GF-D8 (cell line): ENCODE measurements at regions not wholly inside any gene's neighbourhood (a gene's known extent, or its start where the extent isn't known, plus 50 kb on each side); places are given as distances from the start of the nearest gene placed in this dataset.
"Not testable (repeated sequence)": the region's sequence is repeated elsewhere in the genome, so short reads cannot be mapped to it uniquely, and the experiment has no call there.

ENCODE experiments used
- DNase-seq: peaks from one replicate; lab custom pipeline; 2025; lab: John Stamatoyannopoulos, UW

DNA sequence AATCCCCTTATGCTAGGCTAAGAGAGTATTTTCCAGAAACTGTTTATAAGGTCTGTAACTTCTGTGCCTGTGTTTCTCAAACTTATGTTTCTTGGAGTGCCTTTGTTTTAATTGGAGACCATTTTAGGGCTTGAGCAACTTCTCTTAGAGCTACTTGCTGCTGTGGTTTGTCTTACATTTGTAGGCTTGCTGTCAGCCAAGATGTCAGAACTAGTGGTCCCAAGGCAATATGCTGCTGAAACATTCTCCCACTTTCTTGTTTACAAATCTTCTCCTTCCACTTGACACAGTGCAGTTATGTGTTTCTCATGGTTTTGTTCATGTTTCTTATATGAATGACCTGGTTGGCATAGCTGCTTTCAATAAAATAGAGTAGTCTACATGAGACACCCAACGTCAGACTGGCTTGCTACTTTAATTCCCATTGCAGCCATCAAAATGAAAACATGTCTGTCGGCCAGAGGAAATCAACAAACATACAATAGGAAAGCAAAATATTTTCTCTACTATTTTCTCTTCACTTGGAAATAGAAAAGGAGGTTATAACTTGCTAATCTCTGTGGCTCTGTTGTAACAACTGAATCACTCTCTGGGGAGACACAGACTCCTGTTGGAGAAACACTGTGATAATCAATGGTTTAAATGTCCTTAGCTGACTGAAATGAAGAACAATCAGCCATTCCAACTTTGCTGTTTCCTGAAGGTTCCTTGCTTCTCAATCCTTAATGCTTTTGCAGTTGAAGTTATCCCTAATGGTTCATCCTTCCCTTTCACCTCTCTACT, 426.4 kb downstream of the PDGFC start:
- DNase-seq: no peak

DNA sequence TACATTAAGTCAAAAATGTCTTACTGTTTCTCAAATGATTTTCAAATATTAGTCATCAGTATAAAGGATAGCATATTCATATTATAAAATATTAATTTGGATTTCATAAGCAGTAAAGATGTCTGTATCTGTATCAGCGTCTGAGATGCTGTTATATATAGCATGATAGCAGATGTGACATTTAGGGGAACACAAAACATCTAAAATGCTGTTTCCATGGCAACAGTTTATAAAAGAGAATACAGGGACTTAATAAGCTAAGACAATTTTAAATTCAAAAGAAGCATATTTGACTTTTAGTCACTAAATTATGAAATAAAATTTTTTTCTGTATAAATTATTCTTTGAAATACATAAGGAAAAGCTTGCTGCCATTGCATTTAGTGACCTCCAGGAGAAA, 432.2 kb downstream of the PDGFC start:
- no peak for DNase-seq

DNA sequence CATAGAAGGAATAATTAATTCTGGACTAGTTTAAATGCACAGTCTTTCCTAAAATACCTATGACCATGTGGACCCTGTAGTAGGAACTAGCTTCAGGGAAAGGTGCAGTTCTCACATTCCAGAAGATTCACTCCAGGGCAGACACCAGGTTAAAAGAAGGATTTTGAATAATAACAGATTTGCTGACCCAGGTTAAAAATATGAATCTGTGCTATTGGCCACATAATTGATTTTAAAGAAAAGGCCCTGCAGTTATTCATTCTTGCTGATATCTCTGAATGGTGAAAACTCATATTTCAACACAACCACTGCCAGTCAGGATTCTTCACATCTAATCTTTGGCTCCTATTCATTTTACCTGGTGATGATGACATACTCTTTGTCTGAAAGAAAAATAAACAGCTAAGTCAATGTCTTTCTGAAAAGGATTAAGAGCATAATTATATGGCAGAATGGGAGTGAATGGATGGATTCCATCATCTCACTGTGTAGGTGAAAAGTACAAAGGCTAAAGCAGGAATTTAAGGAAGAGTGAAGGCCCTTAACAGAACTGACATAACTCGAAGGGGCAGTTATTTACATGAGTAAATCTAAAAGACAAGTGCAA, 432.8 kb downstream of the PDGFC start:
- no peak for DNase-seq

DNA sequence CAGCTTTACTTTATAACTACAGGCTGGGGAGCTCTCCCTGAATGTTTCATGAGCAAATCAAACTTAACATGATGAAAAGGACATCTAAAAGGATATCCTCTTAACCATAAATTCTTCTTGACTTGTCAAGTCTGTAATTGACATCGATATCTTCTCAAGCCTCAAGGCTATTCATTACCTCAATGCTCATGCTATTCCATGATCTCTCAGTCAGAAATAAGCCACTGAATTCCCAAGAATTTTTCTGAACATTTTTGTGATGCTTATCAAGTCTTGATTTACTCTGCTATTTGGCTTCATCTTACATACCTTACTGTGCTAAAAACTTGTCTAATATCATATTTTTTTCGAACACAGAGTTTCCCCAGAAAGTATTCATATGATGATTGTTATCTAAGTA, 433.4 kb downstream of the PDGFC start:
- no peak for DNase-seq

DNA sequence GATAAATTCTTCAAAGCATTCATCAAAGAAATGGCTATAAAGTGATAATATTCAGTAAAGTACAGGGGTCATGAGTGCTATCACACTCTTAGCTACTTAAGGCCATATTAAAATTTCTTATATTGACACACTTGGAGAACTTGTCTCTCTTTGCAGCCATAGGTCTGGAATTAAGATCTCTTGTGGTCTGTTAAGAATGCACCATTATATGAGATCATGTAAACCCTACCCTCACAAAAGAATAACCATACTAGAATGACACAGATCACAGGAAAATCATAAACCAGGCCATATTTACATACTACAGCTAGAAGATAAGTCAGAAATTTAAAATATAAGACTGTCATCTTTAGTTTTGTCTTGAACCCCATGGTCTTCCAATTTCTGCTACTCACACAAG, 434.3 kb downstream of the PDGFC start:
- no peak for DNase-seq

DNA sequence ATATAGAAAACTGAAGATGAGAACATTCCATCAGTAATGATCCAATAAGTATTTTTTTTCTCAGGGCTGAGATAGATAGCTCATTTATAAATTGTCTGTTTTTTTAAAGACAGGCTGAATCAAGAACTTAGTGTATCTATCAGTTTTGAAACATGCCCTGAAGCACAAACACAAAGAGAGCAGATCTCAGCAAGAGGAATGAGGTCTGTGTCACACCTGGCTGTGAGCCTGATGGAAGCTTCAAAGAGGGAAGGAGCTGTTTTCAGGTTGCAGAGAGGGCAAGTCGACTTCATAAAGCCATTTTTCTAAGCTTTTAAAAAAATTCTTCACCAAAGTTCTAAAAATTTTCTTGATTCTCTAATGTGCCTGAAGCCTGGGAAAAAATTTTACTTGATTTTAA, 434.9 kb downstream of the PDGFC start:
- no peak for DNase-seq

DNA sequence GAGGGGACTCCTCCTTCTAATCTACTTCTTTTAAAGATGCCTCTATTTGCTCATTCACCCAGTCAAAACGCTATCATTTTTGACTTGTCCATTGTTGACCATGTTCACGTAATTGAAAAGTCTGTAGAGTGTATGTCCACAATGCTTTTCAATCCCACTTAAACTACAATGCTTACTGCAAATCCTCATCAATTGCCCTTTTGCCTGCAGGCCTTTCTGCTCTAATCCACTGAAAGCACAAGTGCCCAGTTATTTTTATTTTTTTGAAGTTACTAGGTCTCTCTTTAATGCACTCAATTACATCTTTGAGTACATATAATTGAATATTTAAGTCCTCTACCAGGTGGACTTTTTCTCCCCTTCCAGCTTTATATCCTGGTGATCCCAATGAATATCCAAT, 437.4 kb downstream of the PDGFC start:
- DNase-seq: no peak

DNA sequence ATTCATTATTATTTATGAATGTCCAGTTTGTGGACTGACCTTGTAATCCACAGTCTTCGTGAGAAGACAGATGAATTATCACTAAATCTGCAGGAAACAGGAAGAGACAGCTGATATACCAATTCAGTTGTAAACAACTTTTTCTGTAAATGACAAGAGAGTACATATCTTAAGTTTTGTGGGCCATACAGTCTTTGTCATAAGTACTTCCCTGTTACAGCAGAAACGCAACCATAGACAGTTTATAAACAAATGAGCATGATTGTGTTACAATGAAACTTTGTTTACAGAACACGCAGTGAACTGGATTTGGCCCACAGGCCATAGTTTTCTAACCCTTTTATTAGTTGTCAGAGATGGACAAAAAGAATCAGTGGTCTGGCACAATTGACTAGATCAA, 443.4 kb downstream of the PDGFC start:
- DNase-seq: no peak

DNA sequence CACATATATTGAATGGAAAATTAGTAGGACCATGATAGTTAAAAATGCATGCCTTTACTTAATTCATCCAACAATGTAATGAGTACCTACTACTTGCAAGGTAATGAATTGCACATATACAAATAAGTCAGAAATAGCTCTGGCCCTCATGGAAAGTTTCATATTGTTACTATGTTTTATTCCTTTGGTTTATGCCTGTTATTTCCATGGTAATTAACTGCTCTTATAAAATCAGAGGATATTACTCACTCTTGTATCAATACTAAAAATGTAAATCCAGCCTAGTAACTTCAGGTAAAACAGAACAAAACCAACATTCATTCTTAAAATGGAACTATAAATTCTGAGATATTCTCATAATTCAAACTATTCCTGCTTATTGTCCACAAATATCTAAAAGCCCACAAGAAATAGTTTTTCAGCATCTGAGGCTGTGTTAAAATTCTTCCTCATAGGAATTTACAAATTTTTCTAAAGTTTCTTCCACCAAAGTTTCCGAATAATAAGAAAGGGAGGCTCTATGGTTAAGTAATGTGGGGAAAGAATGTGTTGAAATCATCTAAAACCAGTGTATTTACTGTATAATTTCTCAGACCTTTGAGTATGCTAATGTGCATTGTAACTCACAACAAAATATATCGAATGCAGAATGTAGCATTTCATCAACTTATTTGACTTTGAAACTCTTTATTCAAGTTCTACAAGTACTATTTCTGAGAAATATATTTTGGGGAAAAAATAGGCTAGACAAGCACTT, 444.2 kb downstream of the PDGFC start:
- DNase-seq: no peak

DNA sequence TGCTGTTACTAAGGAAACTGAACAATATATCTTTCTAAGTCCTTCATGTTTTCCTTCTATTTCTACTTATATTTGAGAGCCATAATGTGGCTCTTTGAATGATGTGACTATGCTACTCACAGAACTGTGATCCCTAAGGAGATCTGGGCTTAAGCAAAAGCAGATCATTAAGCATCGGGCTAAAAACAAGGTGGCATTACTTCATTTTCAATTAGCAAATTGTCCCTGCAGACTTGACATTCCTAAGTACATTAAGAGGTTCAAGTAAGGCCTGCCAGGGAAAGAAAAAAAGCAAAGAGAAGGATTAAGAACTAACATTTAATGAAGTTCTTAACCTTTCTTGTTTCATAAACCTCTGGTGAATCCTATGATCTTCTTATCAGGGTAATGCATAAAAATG, 447.6 kb downstream of the PDGFC start:
- DNase-seq: no peak

DNA sequence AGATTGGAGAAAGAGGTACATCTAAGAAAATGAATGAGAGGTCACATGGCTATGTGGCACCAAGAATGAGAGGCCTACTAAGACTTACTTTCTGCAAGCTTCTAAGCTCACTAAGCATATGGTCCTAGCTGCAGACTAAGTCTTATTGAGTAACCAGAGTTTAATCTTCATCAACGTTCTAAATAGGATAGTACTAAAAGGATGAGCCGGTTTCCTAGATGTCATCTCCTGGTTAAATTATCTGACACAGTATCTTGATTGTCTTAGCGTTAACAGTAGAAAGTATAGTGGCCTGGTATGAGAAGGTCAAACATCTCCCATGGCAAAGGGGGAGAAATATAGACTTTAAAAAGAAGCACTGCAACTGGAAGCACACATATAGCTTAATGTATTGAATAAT, 448.1 kb downstream of the PDGFC start:
- no peak for DNase-seq

DNA sequence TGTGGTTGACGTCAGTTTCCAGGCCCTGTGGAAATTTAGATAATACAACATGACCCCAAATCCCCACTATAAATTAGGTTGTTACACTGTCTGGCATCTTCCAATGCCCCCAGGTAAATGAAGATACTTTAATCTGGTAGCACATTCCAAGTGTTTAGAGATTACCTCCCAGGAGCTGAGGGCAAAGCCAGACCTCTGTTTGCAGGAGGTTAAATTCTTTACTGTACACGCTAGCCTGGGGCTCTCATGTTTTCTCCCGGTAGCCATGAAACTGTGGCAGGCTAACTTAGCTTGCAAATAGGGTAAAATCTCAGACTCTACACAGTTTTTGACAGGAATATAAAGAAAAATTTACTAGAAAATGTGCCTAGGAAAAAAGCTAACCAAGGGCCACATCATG, 450.0 kb downstream of the PDGFC start:
- DNase-seq: no peak

DNA sequence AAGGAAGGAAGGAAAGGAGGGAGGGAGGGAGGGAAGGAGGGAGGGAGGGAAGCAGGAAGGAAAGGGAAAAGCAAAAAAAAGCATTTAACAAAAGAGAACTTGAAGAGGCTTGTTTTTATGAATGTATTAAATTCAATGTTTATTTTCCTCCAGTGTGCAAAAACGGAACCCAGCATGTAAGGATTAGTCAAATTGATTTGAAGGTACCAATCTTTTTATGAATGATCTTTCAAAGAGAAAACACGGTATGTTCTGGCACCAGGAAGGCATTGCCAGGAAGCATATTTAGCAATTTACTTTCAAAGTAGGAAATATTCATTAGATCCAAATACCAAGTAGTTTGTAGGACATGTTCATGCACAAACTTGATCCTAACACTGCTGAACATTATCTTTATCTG, 453.6 kb downstream of the PDGFC start:
- no peak for DNase-seq

DNA sequence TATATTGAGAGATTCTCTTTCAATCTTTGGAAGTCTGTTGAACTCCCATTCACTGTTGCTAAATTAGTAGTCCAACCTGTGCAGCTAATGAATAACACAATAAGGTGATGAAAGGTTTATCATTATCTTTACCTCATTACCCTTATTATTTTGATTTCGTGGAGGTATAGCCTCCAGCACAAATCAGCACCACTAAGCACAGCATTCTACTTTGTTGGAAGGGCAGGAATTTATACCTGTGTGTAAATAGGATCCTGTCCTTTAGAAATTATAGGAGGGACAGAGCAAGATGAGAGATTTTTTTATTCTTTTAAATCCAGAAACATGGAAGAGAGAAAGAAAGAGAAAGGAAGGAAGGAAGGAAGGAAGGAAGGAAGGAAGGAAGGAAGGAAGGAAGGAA, 454.1 kb downstream of the PDGFC start:
- DNase-seq: no peak

DNA sequence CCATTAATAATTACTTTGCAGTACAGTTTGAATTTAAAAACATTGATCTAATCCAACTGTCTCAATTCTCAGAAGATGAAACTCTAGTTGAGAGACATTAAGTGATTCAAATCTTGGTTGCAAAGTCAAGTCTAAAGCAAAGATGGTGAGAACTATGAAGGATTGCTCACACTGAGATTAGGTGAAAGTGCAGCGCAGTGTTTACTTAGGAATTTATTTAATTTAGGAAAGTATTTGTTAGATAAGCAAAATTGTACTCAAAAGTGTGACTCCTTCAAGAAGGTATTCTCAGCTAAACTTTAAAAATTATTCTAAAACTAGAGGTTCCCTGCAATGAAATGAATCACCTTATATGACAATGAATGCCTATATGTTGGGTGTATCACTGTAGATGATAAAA, 454.9 kb downstream of the PDGFC start:
- DNase-seq: no peak

DNA sequence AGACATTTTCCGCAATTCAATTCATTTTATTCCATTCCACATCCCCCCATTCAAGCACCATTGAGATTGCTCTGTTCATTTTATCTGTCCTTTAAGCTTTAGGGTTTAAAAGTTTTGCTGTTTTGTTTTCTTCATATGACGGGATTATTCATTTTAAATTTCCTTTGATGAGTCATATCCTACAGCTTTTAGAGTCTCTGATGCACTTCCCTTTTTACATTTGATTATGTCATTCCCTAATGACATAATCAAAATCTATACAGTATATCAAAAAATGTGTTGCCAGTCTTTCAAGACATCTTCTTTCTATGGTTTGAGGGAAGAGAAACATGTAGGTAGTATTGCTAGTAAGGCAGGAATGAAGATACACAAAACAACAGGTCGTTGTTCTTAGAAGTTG, 456.3 kb downstream of the PDGFC start:
- no peak for DNase-seq

DNA sequence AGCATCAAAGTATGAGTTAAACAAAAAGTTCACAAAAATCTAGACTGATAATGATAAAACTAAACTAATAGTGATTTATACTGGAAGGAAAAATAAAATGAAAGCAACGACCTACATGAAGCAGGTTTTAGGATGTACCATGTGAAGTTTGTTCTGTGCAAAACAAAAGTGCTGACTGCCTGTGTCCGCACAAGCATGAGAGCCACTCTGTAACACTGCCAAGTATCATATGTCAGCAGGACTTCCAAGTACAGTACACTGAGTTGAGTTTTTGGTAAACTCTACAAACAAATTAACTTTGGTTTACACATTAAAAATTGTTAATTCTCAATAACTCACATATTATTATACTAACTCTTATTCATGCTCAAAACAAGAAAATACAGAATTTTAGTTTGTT, 459.0 kb downstream of the PDGFC start:
- DNase-seq: no peak

DNA sequence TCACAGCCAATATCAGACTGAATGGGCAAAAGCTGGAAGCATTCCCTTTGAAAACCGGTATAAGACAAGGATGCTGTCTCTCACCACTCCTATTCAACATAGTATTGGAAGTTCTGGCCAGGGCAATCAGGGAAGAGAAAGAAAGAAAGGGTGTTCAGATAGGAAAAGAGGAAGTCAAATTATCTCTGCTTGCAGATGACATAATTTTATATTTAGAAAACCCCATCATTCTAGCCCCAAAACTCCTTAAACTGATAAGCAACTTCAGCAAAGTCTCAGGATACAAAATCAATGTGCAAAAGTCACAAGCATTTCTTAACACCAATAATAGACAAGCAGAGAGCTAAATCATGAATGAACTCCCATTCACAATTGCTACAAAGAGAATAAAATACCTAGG, 461.7 kb downstream of the PDGFC start:
- not testable (repeated sequence) for DNase-seq

DNA sequence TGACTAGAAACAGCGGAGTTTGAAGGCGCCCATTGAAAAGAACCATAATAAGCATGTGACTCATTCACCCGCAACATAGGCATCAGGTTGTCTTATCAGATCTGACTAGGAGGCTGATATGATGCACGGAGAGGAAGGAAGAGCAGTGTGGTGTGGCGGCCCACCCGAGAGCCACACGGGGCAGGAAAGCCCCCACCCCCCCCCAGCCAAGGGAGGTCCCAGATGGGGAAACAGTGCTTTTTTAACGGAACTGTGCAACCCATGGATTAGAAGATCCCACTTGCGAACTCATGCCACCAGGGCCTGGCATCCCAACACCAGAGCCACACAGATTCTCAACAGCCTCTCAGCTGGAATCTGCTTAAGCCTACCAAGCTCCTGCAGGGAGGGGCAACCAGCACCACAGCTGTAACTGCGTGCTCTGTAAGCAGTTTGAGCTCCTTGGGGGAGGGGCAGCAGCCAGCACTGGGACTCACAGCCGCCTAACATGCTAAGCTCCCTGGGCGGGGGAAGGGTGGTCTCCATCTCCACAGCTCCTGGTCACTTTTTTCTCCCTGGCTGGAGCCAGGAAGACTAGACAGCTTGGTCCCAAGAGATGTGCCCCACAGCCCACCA, 466.2 kb downstream of the PDGFC start:
- no peak for DNase-seq

DNA sequence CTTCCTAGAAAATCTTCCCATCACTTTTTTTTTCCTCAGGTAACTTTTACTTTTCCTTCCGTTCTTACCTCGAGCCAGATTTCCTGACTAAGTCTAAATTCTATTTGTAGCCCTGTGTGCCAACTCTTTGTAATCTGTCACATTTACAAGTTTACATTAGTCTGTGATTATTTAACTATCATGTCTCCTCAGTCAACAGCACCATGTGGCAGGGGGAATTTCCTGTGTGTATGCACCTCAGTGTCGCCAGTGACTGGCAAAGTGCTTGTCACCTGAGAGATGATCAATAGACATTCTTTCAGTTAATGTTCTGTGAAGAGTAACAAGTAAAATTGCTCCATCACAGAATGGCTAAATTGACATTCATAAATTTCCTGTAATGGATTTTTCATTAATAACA, 468.5 kb downstream of the PDGFC start:
- DNase-seq: no peak

DNA sequence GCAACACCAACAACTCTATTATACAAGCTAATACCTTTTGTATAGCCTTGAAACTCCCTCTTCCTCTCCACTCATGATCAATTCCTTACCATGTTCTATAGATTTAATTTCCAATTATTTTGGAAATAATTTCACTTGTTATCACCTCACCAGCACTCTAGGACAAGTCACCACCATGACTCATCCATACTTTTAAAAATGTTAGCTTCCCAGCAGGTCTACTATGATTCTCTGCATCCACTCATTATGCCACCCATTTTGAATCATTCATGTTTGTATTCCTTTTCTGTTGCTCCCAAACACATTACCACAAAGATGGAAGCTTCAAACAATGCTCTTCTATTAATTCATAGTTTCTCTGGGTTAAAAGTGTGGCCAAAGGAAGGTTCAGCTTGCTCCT, 469.6 kb downstream of the PDGFC start:
- no peak for DNase-seq

DNA sequence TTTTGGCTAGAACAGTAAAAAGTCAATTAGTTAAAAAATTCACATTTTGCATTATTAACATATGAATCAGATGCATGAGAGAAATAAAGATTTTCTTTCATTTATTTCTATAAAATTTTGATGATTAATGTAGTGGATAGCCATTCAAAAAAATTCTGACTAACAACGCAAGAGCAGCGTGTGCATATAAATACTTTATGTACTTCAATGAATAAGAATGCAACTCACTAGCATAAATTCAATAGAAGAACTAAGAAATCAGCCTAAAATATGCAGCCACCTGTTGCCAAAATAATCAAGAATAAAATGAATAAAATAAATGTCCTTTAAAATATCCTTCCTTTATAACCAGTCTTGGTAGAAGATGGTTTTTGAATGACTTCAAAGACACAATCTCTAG, 471.9 kb downstream of the PDGFC start:
- DNase-seq: no peak

DNA sequence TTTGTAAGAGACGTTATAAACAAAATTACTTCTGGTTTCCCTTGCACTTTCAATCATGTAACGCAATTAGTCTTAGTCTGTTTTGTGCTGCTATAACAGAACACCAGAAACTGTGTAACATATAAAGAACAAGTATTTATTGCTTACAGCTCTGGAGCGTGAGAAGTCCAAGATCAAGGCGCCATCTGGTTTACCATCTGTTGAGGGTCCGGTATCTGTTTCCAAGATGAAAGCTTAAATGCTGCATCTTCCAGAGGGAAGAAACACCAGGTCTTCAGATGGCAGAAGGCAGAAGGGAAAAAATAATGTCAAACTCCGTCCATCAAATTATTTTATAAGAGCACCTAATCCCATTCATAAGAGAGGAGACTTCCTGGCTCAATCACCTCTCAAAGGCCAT, 474.1 kb downstream of the PDGFC start:
- DNase-seq: no peak
